SK-N-SH (cell line): ENCODE measurements at regions not wholly inside any gene's neighbourhood (a gene's known extent, or its start where the extent isn't known, plus 50 kb on each side); places are given as distances from the start of the nearest gene placed in this dataset.

Experiments used
- EP300 ChIP-seq, 2 experiments: IDR thresholded peaks; 2 replicates each; pipeline versions ENCODE4 v1.4.0 to v1.6.1; 2012; ENCODE audit warnings: borderline replicate concordance in 1 of 2, low read depth in 1 of 2, low read length in 1 of 2
- RAD21 ChIP-seq: IDR thresholded peaks from 2 replicates; pipeline ENCODE4 v1.6.1; 2012; ENCODE audit warnings: mild to moderate bottlenecking, low read length

DNA sequence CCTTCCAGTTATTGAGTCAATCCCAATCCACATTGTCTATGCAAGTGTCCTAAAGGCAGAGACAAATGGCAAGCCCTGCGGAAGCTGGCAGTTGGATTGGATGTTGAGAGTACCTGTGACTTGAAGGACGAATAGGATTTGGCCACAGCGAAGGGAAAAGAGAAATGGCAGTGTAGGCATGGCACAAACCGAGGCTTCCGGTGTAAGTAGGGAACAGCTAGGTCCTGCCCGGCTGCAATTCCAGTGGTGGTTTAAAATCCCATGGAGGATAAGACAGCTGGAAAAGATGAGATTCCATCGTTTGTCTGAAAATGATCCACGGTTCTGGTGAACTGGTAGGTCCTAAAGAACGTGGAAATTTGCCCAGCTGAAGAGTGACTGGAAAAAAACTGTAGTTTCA is 296.2 kb downstream of the TCERG1L start:
- TF ChIP-seq EP300 (IDR thresholded peaks at IDR 0.05; ENCODE audit: borderline replicate concordance in 1 of 2, low read depth in 1 of 2, low read length in 1 of 2) (no peak), RAD21 (no peak)
